HG03342 (cell line): ENCODE measurements at regions not wholly inside any gene's neighbourhood (a gene's known extent, or its start where the extent isn't known, plus 50 kb on each side); places are given as distances from the start of the nearest gene placed in this dataset.

ENCODE experiments used
- ATAC-seq: cut with Tn5 transposase; IDR thresholded peaks from one replicate; pipeline ENCODE4 v1.9.1; 2021; ENCODE audit warnings: mild to moderate bottlenecking, moderate library complexity; ENCODE audit not compliant: unreplicated experiment

DNA sequence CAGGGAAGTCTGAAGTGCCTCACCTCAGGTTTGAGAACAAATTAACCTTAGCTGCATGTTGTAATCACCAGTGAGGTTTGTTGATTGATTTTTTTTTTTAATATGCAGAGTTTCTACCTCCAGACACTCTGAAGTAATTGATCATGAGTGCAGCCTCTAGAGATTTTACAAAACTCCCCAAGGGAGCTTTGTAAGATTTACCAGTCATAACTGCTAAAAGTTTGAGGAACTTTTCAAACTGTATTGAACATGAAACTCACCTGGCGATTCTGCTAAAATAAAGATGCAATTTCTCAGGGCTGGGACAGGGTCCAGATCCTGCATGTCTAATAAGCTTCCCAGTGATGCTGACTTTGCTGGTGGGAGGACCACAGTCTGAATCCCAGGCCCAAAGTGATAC is 339.6 kb upstream of the DCC start:
- ATAC-seq: no peak

DNA sequence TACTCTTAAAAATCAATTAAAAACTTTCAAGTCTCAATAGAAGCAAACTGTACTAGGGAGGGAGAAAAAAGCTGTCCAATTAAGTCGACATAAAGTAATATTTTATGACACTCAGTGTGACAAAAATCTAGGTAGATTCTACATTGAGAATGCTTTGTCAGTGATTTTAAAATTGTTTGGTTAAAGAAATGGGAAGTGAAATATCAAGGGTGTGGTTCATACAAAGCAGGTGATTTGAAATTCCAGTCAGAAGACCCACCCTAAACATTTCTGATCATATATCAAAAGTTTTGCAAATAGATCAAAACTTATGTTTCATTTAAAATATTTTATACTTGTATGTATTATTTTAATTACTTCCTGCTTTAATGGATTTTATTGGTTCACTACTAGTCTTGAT is 338.9 kb upstream of the DCC start:
- ATAC-seq: no peak

DNA sequence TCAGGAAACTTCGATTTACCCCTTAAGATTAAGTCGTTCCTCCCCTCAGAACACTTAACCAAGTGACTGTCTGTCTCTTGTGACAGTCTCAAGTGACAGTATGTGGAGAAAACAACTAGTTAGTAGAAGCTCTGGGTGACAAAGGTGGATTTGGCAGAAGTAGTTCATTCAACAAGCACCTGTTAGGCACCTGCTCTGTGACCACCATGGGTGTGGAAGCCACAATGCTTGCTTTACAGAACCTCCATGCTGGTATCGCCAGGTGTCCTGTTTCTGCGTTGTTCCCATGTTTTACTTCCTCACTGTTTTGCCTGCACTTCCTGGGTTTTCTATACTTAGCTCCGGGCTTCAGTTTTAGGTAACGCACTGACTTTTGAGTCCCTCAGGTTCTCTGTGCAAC is 337.4 kb upstream of the DCC start:
- no peak for ATAC-seq

DNA sequence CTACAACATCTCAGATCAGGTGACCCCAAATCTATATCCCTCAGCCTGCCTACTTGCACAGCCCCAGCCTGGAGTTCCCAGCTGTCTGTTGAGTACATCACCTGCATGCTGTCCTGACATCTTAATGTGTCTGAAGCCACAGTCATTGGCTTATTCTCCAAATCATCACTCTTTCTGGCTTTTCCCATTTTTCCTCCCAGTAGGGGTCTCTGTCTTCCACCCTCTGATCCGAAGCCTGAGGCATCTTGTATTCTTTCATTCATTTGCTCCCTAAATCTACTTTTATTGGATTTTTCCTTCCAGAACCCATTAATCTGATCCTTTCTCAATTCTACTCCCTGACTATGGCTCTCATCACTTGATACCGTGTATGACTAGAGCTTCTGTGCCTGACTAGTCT is 332.9 kb upstream of the DCC start:
- ATAC-seq: no peak

DNA sequence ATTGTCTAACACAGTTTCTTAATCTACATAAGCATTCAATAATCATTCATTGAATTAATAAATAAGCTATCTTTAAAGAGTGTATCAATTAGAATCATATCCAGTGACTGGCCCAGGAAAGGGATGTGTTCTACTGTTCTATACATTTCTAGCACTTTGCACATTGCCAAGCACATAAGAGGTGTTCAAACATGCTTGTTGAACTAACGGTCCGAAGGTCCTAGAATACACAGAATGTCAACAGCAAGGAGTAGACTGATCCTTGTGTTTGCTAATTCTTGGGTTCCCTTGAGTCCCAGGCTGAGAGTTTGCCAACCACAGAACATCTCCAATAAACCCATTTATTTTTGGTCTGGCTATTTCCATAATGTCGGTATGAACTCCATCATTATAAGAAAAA is 331.7 kb upstream of the DCC start:
- no peak for ATAC-seq

DNA sequence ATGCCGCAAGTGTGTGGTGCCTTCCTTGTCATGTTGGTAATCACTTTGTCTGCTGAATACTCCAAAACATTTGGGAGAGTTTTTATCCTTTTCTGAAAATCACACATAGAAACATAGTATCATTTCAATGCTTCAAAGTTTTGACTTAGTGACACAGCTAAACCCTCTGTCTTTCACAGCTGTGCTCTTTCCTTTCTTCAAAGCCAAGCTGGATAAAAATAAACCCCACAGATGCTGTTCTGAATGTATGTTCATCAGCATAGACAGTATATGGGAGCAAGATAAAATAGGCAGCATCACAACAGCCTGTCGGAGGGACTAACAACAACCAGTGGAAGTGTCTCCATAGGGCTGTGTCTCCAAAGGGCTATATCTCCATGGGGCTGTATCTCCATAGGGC is 331.3 kb upstream of the DCC start:
- no peak for ATAC-seq

DNA sequence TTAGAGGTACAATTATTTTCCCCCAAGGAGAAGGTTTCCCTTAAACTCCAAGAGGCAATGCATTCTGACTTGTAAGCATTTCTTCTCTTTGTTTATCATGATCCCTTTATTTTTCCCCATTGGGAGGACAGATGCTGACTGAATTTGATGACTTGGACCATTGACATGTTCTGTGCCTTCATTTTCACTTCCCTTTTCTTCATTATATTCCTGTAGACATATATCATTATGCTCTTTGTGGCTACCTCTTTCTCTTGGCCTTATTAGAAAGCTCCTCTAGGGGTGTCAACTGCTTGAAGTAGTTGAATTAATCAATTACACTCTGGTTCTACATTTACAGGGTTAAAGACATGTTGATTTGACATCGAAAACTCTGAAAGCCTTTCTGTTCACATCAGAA is 330.0 kb upstream of the DCC start:
- no peak for ATAC-seq

DNA sequence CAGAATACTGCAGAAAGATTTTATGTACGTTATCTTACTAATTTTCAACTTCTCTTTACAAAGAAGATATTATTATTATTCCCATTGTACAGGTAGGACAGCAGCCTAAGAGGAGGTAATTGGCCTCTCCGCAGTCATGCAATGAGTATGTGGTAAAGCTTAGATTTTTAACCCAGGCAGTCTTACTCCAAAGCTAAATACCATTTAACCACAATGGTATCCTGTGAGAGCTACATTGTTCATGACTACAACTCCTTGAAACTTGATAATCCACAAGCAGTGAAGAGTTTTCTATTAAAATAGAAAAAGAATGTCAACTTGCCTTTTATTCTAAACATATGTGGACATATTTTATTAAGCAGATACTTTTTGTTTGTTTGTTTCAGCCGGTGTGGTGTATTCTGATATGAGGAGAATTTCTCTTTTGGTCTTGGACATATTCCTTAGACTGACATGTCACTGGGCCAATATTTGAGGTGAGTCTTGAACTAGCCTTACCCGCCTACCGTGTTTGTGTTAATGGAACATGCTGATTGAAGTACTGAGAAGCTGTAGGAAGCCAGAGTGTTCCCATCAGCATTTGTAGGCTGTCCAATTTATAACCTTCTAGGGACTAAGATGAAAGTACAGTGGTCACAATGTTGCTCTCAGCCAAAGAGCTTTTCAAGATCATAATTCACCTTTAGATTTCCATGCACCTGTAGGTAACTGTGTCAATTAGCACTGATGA is 293.9 kb upstream of the DCC start:
- ATAC-seq: no peak

DNA sequence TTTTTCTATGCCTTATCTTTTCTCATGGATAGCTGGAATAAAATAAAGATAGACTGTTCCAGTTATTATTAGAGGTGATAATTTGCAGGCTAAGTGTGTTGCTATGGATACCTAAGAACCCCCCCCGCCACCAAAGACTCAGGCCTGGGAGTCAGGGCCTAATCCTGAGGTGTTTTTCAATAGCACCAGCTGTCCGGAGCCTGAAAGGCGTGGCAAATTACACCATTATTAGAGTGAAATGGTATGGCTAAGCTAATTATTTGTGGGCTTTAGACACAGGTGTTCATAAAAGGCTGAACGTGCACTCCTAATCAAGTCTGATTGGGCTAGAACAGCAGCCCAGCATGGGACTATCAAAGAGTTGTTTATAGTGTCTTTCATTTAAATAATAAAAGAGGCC is 293.2 kb upstream of the DCC start:
- no peak for ATAC-seq

DNA sequence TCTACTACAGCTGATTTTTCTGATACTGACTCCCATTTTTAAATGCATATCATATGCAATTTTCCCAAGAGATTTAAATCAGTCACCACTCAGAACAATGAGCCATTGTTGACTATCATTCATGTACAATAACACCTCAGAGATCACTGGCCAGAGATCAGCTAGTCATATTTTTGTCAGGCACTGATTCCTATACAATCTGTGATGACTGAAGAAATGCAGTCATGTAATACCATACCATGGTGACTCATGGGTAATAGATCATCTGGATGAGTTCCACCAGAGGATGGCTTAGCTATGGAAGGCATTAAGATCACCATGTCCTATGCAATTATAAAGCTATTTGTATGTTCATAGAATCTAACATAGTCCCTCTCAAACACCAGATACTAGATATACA is 285.7 kb upstream of the DCC start:
- ATAC-seq: no peak

DNA sequence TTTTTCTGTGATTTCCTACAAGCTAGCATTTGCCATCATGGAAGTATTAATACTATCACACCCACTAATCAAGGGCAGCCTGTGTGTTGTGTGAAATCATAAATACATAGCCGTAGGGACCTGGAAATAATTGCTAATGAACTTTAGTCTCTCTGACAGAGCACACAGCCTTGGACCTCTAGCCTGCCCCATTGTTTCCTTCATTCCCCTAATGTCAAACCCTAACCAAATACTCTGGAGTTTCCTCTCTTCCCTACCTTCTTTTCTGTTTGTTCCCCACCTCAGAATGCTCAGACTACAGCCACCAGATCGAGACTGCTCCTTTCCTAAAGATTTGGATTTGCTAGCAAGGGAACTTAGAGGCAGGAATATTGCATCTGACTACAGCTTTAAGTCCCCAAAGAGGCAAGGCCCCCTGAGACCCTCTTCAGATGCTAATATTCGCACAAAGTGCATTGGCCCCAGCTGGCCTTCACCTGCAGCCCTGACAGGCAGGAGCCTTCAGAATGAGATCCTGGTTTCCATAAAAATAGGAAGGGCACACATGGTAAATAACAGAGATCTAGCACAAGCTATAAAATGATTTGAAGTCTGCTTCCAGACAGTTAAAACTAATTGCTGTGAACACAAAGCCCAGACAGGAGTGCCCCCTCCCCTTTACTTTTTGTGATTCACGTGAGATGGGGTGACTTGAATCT is 279.2 kb upstream of the DCC start:
- ATAC-seq: no peak

DNA sequence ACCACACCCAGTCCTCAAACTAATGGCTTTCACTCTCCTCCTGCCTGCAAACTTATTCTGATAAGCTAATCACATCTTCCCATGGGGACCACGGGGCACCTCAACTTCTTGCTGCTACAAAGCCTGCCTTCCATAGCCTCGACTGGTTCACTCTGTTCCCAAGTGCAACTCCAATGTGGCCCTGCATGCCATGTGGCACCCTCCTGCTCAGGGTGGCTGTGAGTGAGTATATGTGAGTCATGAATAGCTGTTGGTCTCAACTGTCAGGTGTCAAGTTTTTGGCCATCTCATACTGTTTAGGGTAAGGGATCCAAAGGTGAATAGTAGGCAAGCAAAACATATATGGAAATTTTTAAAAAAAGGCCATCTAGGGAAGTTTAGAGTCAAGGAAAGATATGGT is 276.1 kb upstream of the DCC start:
- no peak for ATAC-seq

DNA sequence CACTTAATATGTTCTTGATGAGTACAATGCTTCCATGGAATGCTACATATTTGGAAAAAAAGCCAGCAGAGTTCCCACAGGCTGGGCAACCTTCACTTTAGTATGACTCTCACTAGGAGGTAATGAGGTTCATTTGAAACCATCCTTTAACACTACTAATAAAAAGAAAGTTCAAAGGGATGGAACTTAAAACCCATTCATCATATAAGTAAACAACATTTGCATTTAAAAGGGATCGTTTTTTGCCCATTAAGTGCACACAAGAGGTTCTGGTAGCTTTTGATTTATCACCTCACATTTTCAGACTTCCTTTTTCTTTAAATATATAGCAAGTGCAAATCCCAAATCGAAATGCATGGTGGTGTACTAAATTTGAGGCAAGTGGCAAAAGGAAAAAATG is 270.8 kb upstream of the DCC start:
- ATAC-seq: no peak

DNA sequence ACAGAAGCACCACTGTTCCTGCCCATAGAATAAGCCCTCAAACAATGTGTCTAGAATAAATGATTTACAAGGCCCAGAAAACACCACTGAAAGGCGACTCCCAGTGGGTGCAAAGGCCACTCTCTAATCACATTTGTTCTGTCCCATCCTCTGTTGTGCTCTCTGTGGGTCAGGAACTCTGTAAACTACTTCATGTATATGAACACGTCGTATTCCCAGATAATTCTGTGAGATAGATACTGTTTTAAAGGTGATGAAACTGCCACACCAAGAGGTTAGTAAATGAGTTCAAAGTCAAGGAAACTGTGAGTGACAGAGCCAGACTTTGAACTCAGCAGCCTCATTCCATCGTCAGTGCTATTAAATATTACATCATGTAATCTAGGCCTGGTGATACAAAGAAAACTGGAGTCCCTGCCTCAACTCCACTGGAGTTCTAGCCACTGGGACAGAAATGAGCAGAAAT is 269.7 kb upstream of the DCC start:
- ATAC-seq: no peak

DNA sequence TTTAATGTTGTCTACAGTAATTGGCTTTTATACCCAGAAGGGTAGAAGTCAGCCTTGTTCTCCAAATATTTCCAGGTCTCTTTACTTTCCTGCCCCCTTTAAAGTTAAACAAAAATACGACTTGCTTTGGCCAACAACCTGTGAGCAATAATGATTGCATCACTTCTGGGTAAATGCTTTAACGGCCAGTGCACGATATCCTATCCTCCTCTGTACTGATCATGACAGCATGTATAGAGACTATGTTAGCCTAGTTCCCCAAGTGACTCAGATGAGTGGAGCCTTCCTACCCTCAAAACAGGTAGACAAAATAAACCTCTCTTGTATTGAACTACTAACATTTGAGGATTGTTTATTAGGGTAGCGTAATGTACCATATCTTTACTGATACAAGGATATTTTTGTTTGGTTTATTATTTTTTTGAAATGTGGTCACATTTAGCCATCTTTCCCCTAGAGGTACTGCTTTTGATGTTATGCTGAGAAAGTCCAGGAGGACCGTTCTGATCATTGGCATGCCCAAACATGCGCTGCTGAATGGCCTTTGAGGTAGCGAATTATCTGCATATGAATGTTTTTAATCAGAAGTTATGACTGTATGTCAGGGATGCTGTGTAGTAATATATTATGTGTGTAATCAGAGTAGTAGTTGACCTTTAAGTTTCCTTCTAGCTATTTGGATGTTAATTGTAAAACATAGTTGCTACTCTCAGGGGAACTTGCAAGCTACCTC is 262.6 kb upstream of the DCC start:
- no peak for ATAC-seq

DNA sequence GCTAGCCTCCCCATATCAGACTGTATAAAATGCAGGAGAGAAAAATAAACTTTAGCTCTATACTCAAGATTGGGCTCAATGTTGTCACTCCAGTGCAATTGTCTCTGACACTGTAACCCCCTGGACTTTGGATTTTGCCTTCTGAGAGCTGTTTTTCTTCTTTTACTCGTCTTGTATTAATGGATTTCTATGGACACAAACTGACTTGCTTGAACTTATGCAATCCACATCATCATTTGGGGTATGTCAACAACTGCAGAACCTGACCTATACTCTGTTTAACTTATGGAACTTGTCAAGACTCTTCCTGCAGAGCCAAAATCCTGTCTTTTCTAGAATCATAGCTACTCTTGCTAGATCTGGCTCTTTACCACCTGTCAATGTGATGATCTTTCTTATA is 257.8 kb upstream of the DCC start:
- ATAC-seq: no peak

DNA sequence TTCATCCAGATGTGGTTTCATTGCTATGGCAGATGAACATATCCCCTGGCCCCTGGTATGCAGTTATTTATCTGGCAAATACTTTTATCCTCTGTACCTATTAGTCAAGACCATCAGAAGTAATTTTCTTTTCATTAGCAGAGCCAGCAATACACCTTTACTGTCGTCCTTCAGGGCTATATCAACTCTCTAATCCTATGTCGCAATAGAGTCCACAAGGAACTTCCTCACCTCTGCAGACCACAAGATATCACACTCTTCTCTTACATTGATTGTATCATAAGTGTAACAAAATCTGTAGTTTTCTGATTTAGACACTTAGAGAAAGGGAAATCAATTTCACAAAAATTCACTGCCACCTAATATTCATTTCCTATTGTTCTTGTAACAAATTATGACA is 252.9 kb upstream of the DCC start:
- no peak for ATAC-seq

DNA sequence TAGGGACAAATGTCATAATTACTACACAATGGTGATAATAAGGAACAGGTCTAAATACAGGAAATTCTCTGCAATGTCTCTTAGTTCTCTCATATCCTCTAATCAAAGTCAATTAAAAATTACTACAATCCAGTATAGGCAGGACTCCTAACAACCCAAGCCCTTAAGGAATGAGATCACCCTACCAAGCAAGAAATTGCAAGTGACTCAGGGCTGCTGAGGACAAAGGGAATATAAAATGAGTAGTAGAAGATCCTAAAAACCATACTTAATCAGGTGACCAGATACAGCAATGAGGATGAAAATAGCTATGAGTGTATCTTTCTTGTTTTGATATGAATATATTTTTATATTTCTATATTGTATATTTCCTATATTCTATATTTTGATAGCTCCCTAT is 250.0 kb upstream of the DCC start:
- no peak for ATAC-seq

DNA sequence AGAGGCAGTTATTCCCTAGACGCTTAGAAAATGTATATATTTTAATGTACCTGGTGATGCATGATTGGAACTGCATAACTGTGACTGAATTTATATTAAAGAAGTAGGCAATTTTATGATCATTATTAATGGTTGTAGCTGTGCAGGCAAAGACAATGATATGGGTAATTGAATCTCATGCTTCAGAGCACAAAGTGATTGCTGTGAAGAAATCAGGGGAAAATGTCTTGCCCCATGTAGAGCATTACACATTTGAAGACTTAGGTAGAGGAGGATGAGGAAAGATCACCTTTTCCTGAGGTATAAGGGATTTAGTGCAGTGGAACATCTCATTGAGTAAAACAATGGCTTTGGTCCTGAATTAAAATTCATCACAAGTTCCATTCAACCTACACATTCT is 246.8 kb upstream of the DCC start:
- ATAC-seq: no peak

DNA sequence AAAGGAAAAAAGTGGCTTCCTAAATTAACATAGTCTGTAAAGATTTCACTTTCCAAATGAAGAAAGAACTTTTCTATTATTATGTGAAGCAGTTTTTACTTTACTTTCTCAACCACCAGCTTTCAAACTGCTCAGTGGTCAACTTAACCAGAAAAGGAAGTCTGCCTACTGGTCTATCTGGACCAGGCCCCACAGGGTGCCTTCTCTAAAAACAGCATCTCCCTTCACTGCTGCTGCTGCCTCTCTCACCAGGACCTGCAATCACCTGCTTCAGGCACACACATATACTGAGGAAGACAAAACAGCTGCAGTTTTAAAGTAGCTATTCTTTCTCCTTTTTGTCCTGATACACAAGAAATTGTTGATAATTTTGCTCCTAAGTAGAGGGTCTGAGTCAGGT is 221.3 kb upstream of the DCC start:
- ATAC-seq: no peak

DNA sequence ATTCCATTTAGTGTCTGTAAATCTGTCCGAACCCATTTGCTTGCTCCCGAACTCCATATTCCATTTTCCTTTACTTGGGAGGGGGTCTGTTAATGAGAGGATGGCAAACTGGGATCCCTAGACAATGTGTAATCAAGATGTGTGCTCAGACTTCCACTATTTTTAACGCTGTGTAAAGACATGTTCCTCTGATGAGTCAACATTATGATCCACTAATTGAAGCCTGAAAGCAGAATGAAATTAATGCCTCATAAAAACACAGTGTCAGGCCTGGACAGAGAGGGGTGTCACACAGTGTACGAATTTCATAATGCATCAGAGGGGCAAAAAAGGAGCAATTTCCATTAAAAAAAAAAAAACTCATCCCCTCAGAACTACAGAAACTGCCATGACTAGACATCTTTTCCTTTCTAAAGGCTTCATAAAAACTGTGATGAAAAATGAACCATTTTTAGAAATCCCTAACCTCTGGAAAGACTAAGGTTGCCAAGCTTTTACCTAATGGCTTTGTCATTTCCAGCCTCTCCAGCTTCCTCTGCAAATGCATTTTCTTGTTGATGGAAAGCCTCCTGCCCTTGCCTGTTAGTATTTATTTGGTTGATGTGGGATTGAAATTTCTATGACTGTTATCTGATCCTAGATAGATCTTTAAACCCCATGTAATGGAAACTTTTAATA is 209.2 kb upstream of the DCC start:
- ATAC-seq: no peak

DNA sequence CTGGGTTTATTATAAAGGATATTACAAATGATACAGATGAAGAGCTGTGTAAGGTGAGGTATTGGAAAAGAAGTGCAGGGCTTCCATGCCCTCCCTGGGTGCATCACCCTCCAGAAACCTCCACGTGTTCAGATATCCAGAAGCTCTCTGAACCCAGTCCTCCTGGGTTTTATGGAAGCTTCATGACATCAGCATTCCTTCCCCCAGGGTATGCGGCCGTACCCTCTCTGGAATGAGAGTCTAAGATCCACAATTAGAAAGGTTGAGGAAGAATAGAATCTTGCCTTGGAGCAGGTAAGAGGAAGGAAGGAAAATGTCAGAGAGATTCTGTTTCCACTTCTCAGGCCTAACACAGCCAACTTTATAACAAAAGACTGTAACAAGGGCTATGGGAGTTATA is 208.2 kb upstream of the DCC start:
- no peak for ATAC-seq
